Body of pancreas (tissue), 4 donors: ENCODE measurements at regions not wholly inside any gene's neighbourhood (a gene's known extent, or its start where the extent isn't known, plus 50 kb on each side); places are given as distances from the start of the nearest gene placed in this dataset.

Experiments
- CTCF ChIP-seq, 7 experiments: fragments of 450-650 bp in 4 of 7; fragments of 200-600 bp in 3 of 7; sonication (generic) in 3 of 7; IDR thresholded peaks; one replicate each; pipeline ENCODE4 v1.5.1; 2016 to 2019; ENCODE audit warnings: antibody characterized with exemption in 7 of 7
- POLR2A ChIP-seq, 3 donors: fragments of 450-650 bp; IDR thresholded peaks; one replicate each; pipeline ENCODE4 v1.6.1; 2016; ENCODE audit warnings: antibody characterized with exemption in 3 of 3, mild to moderate bottlenecking in 2 of 3

- TF ChIP-seq CTCF (IDR thresholded peaks at IDR 0.05) = no peak
- no peak for TF ChIP-seq POLR2A (IDR thresholded peaks at IDR 0.05)
These were observed 91.9 kb upstream of the CACNA1E start for GRCh38 chr1:181391301-181391900.
